HG03045 (cell line): ENCODE measurements at regions not wholly inside any gene's neighbourhood (a gene's known extent, or its start where the extent isn't known, plus 50 kb on each side); places are given as distances from the start of the nearest gene placed in this dataset.

Experiments used
- ATAC-seq: cut with Tn5 transposase; IDR thresholded peaks from one replicate; pipeline ENCODE4 v1.9.1; 2021; ENCODE audit warnings: mild to moderate bottlenecking, moderate library complexity; ENCODE audit not compliant: unreplicated experiment

DNA sequence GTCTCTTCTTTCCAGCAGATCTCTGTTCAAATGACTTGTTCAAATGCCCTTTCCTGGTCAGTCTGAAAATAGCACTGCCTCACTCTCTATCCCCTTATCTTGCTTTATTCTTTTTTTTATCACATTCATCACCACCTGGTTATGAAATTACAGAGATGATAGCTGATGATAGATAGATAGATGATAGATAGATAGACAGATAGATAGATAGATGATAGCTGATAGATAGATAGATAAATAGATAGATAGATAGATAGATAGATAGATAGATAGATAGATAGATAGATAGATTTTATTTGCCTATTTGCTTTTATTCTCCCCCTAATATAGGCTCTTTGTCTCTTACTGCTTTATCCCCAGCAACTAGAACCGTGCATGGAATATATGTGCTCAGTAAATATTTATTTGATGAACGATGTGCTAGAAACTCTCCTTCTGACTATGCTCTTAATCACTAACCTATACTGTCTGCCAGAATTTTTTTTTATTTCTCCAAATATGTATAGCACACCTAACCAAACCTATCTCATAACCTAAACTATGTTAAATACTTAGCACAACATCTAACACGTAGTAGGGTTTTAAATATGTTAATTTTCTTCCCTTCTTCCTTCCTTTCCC, 372.8 kb upstream of the DUSP10 start:
- no peak for ATAC-seq

DNA sequence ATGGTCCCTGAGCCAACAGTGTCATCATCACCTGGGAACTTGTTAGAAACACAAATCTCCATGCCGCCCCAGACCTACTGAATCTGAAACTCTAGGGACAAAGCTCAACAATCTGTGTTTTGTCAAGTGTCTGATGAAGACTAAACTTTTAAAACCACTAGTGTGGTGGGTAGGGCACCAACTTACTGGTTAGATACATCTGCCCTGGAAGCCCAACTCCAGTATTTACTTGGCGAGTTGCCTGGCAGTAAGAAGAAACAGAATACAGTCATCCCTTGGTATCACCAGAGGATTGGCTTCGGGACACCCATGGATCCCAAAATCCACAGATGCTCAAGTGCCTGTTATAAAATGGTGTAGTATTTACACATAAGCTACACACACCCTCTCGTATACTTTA, 367.9 kb upstream of the DUSP10 start:
- ATAC-seq: no peak

DNA sequence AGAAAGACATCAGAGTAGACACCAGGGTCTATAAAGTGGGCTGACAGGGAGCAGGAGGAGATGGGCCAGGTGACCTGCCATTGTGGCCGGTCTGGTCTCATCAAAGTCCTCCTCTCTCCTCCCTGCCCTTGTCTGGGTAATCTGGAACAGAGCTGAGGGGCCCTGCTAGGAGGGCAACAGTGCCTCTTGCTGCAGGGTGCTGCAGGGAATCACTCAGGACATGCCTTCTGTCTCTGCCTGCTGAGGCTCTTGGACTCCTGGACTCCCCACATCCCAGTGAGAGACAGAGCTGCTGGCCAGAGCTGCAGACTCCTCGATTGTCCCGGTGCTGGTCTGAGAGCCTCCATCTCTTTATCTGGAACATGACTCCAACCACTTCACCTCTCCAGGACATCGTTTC, 366.1 kb upstream of the DUSP10 start:
- ATAC-seq: no peak

DNA sequence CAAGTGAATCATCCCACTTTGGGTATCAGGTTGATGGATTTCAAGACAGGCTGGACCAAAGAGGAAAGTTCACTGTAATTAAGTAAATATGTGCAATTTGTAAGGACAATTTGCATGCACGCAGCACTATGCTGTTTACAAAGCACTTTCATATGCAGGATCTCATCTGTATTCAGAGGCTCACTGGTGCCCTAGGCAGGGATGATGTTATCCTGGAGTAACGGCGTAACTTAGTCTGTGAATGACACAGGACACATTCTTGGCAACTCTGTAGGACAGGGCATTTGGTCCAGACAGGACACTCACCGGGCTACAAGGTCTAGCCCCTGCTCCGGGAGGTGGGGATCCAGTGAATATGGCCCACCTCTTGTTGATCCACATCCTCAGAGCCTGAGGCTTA, 365.4 kb upstream of the DUSP10 start:
- ATAC-seq: no peak

DNA sequence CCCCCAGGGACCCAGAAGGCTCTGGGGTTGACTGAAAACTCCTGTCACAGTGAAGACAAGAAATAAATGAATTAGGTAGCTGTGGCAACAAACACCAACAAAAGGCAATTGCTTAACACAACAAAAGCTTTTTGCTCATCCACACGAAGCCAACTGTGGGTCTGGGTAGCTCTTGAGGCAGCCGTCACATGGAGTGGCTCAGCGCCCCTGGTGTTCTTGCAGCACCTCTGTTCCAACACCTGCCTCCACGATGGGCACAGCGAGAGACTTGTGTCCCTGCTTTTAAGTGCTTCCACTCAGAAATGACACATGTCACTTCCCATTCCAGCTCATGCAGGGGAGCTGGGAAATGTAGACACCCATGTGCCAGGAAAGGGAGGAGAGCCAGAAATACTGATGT, 364.5 kb upstream of the DUSP10 start:
- ATAC-seq: no peak

DNA sequence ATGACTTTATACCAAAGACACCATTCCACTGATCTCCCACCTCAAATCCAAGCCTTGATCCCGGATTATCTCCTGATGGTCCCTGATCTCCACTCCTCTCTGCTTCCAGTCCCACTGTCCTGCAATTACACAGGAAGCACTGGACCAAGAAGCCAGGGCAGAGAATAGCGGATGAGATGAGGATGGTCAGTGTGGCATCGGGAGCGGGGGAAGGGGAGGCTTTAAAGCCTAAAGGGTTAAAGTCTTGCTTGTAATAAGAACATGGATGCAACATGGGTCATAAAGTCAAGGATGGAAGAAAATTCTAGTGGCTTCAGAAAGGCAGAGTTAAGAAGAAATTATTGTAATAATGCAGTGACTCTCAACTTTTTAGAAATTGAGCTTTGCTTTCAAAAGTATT, 364.0 kb upstream of the DUSP10 start:
- no peak for ATAC-seq

DNA sequence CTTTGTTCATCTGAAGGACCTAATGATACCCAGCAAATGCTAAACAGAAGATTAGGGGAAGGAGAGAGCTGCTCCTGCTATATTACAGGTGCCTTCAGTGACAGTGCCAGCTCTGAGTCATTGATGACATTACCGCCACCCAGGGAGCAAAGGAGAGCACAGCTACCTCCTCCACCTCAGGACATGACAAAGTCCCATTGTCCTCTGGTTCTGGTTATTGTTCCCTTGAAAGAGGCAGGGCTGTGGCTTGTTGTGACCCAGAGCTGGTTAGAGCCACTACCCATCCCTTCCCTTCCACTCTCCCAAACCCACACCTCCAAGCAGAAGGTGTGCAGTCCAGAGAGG, 363.5 kb upstream of the DUSP10 start:
- ATAC-seq: no peak

DNA sequence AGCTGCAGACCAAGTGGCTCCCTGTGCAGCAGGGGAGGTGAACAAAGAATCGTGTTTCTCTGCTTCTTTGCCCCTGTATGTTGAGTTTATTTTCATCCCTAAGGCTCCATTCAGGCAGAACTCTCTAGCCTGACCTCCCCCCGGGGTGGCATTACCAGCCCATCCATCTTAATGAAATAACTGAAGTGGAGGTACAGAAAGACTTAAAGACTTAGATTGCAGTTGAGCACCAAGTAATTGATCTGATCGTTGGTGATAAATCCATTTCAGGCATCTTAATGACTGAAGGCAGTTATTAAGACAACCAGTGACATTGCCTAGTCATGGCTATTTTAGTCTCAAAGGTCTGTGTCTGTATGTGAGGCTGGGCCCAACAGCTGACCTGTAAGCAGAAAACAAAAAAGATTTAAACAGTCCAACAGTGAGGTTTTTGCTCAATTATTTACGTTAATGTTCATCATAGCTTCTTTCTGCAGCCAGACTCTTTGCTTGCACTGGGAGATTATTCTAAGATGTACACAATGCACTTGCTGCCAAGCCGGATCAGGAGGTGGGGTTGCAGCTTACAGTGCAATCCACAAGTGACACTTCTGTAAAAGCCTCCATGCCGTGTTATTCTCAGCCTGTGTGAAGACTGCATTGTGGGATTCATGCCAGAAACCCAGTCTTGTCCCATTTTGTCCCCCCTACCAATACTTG, 363.0 kb upstream of the DUSP10 start:
- ATAC-seq: no peak

DNA sequence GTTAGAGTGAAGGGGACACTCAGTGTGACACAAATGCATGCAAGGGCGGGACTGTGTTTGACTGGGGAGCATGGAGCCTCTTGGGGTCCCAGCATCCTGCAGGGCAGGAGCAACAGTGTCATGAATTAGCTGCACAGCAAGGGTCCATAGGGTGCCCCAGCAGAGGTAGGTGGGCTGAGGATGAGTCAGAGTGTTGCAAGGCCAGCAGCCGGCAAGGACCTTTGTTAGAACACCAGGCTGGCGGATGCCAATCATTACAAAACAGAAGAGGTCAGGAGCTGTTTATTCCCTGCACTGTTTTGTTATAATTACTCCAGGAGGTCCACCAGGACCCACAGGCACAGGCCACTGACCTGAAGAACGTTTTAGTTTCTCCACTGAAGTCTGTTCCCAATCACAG, 362.2 kb upstream of the DUSP10 start:
- ATAC-seq: no peak

DNA sequence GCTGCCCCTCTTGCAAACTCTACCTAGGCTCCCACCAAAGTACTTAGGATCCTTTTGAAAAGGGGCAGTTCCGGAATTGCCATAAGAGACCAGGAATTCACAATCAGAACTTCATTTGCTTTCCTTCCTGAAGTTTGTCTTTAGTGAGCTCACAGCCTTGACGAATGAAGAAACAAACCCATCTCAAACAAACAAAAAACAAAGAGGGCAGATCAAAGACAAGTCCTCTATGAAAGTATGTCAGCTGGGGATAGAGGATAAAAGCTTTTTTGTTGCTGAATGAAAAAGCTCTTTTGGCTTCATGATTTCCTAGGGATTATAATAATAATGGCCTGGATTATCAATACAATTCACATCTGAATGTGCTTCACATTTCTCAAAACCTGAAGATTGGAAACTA, 357.9 kb upstream of the DUSP10 start:
- ATAC-seq: no peak

DNA sequence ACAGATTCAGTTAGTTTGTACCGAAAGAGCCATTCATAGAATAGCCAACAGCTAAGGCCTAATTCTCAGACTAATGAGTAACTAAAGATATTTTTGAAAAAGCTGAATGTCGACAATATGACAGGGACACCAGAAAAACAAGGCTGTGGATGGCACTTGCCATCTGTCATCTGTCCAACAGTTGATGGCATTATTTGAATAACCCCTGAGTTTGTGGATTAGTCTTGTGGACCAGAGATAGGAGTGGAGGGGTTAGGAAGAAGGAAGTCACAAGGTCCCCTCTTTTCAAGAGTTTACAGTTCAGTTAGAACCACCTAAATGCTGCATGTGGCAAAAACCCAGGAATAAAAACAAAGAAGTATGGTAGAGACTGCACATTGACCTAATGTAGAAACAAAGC, 356.5 kb upstream of the DUSP10 start:
- ATAC-seq: no peak

DNA sequence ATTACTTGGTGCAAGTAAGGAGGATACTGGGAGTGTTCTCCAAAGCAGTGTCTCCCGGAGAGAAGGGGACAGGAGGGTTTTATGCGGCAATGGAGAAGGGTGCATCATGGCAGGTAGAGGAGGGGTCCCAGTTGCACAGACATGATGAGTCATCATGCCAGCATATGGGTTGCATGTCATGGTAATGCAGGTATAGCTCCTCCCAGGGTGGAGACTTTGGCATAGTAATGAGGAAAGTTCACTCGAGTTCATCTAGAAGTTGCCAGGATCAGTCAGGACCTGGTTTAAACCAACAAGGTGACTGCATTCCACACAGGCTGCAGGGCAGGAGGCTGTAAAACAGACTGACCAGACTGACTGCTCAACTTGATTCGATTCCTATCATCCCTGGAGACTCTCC, 355.7 kb upstream of the DUSP10 start:
- ATAC-seq: no peak

DNA sequence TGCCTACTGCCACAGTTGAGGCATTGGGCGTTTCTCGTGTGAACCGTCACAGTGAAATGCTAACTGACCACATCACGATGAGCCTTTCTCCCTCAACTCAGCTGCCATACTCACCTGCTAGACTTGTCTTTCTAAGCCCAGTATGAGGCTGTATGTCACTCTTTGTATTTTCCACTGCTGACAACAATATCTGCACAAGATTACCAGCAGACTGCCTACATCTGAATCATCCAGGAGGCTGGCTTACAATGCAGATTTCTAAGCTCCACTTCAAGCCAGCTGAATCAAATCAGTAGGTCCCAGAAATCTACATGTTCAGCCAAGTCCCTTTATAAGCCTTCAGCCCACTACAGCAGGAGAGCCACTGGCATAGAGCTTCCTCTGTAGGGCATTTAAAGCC, 355.0 kb upstream of the DUSP10 start:
- no peak for ATAC-seq

DNA sequence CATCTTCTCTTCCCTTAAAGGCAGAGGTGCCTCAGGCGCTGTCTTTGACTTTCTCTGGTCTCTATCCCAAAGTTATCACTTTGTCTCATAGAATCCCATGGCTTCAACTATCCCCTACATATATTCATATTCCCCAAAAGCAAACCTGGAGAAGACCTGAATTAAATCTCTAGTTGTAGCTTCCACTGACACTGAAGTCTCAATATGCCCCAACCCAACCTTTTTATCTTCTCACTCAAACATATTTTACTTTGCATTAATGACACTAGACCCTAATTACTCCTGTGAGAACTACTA, 354.5 kb upstream of the DUSP10 start:
- no peak for ATAC-seq

DNA sequence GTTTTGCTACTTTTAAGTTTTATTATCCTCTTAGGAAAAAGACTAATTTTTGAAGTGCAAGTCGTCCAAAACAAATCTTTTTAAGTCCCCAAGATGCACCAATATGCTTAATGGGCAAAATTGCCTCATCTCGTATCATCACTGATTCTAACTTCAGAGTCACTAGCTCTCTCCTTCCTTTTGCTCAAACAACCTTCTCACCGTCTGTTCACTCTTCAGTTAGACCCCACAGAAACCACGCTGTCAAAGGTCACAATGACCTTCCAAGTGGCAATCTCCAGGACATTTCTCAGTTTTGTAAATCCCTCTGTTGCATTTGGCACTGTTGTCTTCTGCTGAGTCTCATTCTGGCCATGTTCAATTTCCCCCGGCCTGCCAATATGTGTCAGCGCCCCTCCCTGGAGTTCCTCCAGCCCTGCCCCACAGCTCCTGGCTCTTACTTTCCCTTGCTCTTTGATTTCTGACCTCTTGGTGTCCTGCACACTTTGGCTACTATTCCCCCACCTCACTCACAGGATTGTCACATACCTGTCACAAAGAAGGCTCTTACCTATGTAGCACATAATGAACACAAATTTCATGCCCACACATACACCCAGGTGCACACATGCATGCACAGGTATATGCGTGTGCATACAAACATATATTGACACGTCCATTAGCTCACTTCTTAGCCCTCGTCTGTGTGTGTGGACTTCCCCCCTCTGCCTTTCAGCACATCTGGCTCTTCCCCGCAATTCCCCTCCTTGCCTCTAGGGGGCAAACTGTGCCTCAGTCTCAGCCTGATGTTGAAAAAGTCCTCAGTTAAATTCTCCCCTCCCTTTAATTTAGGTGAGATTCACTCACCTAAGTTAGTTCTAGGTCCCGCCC, 354.0 kb upstream of the DUSP10 start:
- peak; percentile 68 for ATAC-seq

DNA sequence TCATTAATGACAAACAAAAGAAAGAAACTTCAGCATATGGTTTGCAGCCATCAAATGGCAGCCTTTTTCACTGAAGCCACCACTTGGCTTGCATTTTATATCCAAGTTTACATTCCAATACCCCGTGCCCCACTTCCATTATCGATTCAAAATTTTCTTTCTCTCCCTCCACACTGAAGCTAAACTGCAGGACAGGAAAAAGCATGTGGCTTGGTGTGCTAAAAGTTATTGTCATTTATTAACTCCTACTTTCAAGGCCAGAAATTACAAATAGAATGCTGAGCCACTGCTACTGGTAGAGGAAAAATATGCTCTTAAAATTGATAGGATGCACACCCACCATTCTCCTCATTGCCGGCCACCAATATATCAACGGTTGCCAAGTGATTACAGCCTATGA, 351.6 kb upstream of the DUSP10 start:
- ATAC-seq: no peak

DNA sequence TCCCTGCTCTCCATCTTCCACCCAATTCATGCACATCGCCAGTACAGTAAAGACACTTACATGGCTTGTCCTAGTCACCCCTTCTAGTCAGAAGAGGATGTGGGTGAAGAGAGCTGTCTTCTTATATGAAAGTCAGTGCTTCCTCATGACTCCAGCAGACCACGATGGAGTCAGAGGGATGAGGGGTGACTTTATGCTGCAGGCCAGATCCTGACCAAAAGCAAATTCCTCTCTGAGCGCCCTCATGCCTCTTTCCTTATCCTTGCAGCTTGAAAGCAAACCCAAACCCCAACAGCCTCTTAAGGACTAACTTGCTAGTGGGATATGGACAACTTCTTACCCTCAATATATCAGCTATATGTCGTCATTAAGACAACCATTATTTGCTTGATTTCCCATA, 348.2 kb upstream of the DUSP10 start:
- no peak for ATAC-seq

DNA sequence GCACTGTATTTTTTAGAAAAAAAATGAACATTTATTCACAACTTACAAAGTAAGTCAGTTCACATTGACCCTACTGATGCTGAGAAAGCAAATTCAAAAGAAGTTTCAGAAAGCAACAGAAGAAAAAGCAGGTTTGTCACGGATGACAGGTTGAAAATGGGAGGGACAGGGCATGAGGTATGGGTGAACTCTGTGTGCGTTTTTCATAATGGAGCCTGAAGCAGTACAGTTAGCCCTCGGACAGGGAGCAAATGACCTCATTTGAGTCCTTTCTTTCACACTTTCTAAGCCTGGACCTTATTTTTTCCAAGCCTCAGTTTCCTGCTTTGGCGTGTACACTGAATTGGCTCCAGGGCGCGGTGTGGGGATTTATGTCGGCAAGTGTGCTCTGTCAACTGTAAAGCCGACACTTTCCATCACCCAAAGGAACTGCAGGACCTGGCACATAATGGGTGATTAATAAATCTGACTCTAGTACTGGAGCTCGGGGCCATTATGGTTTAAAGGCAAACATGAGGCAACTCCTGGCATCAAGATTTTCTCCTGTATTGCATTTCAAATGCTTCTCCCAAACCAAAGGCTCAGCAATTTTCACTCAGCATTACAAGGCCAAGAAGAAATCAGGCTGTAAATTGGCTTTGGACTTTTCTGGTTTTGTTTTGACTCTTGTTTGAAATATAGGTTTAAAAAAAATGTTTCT, 345.5 kb upstream of the DUSP10 start:
- ATAC-seq: no peak

DNA sequence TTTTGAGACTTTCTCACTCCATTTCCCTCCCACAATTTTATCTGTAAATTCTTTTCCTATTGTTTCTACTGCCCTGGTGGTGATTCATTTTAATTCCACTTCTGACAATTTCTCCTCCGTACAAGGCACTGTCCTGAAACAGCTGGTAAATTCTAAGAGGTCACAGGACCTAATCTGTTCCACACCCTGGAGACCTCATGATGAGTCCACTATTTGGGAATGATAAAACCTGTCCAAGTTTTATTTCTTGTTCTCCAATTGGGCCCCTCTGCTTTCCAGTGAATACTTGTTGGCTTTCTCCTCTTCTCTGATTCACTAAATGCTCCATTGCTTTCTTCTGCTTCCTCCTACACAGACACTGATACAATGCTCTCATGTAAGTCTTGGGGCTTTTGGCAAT, 343.1 kb upstream of the DUSP10 start:
- ATAC-seq: no peak

DNA sequence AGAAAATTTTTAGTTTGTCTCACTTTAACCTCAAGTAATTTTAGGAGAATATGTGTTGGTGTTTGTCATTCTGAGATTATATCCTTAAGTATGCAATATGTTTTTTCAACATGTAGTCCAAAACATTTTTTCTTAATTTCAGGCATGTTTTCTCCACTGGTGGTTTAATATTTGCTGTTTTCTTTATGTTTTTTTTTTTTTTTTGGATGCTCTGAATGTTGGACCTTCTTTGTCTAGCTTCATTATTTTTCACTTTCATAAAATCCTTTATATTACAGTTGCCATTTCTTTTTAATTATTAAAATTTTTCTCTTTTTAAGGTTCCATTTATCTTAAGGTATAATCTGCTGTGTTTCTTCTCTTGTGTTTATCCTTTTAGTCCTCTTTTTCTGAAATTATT, 342.2 kb upstream of the DUSP10 start:
- ATAC-seq: no peak

DNA sequence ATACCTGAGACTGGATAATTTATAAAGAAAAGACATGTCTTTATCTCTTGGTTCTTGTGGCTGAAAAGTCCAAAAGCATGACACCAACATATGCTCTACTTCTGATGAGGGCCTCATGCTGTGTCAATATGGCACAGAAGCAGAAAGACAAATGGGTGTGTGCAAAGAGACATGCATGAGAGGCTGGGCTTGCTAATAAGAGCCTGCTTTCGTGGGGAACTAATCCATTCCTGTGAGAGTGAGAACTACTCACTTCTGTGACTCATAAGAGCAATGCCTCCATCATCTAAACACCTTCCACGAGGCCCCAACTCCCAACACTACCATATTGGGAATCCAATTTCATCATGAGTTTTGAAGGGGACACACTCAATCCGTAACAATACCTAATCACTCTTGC, 340.0 kb upstream of the DUSP10 start:
- no peak for ATAC-seq

DNA sequence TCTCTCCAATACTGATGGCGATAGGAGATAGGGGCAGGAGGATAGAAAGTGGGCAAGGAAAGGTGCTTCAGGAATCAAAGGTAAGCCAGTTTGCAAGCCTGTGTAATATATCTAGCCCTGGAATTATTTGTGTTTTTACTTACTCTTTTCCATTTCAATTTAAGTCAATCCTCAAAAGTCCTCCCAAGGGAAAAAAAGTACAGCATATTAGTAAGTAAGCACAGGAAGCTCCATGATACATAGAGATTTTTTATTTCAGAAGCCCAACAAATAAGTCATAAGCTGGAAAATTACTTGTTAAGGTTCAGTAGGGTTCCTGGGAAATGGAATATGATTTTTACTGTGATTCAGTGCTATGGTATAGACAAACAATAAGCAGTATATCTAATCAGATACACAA, 337.7 kb upstream of the DUSP10 start:
- no peak for ATAC-seq
